HG03066 (cell line): ENCODE measurements at regions not wholly inside any gene's neighbourhood (a gene's known extent, or its start where the extent isn't known, plus 50 kb on each side); places are given as distances from the start of the nearest gene placed in this dataset.

ENCODE experiments used
- ATAC-seq: cut with Tn5 transposase; IDR thresholded peaks from one replicate; pipeline ENCODE4 v1.9.1; 2021; ENCODE audit warnings: low read depth; ENCODE audit not compliant: unreplicated experiment

GRCh38 chr2:62286089-62286785, 90.3 kb downstream of the B3GNT2 start:
- no peak for ATAC-seq

- ATAC-seq = no peak
These were observed 89.1 kb downstream of the B3GNT2 start for GRCh38 chr2:62284980-62285379.

- ATAC-seq = no peak
These were observed 88.6 kb downstream of the B3GNT2 start for GRCh38 chr2:62284471-62284870.

GRCh38 chr2:62283147-62283546, 87.2 kb downstream of the B3GNT2 start:
- ATAC-seq = no peak

- ATAC-seq = no peak
These were observed 85.7 kb downstream of the B3GNT2 start for GRCh38 chr2:62281663-62282062.

- ATAC-seq = no peak
These were observed 81.8 kb downstream of the B3GNT2 start for GRCh38 chr2:62277688-62278087.
